ENCODE measurements at regions not wholly inside any gene's neighbourhood (a gene's known extent, or its start where the extent isn't known, plus 50 kb on each side); places are given as distances from the start of the nearest gene placed in this dataset.
"Not testable (repeated sequence)": the region's sequence is repeated elsewhere in the genome, so short reads cannot be mapped to it uniquely, and the experiment has no call there.

DNA sequence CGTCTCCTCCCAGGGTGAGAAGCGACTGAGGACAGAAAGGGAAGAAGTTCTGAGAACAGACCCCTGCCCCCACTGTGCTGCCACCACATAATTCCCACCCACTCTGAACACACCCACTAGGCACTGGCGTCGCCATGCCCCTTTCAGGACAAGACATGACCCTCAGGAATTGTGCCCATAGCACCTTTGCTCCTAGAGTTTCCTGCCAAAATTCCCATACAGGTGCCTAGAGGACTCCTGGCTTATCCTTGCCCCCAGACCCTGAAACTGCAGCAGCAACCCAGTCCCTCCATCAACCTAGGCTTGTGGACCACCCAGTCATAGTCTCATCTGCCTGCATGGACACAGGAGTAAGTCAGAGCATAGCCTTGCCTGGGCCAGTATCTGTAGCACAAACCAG lies 157.7 kb upstream of the ZNF267 start:
- intact Hi-C loops (cut with DNase I): no loop called here
- TF ChIP-seq, protein P1, sequence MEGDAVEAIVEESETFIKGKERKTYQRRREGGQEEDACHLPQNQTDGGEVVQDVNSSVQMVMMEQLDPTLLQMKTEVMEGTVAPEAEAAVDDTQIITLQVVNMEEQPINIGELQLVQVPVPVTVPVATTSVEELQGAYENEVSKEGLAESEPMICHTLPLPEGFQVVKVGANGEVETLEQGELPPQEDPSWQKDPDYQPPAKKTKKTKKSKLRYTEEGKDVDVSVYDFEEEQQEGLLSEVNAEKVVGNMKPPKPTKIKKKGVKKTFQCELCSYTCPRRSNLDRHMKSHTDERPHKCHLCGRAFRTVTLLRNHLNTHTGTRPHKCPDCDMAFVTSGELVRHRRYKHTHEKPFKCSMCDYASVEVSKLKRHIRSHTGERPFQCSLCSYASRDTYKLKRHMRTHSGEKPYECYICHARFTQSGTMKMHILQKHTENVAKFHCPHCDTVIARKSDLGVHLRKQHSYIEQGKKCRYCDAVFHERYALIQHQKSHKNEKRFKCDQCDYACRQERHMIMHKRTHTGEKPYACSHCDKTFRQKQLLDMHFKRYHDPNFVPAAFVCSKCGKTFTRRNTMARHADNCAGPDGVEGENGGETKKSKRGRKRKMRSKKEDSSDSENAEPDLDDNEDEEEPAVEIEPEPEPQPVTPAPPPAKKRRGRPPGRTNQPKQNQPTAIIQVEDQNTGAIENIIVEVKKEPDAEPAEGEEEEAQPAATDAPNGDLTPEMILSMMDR (IDR thresholded peaks at IDR 0.05): no peak
- no peak for ATAC-seq

DNA sequence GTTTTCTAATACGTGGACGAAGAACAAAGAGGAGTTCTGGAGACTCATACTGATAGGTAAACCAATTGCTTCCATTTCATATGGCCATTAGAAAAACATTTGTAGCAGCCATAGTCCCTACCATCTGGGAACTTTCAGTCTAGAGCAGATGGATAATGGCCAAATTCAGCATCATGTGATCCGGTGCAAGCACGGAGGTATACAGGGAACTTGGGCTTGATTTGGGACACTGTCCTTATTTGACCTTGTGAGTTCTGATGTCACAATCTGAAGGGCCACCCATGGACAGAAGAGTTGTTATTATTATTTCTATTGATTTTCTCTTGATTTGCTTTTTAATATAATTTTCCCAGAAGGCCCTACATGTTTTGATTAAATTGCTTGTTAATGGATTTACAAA lies 154.6 kb upstream of the ZNF267 start:
- Histone ChIP-seq H3K27me3 (ENCODE audit: low read depth) (no peaks in the 10 kb centered on the region), H3K4me3 (no peak overlapping the region), H3K36me3 (peaks cover 9% of the 10 kb centered on the region), H3K27ac (no peak overlapping the region), H3K9me3 (peaks cover 4% of the 10 kb centered on the region), H3K4me1 (peaks cover 21% of the 10 kb centered on the region)
- TF ChIP-seq, protein P1 (IDR thresholded peaks at IDR 0.05): no peak
- intact Hi-C loops (cut with DNase I): no loop called here
- no peak for DNase-seq
- no peak for ATAC-seq

More for the DNA sequence above, 157.7 kb upstream of the ZNF267 start:
- Histone ChIP-seq H3K9me3 (peaks cover 4% of the 10 kb centered on the region), H3K27ac (no peak overlapping the region), H3K36me3 (peaks cover 9% of the 10 kb centered on the region), H3K4me1 (peaks cover 25% of the 10 kb centered on the region), H3K27me3 (ENCODE audit: low read depth) (no peaks in the 10 kb centered on the region), H3K4me3 (no peak overlapping the region)
- DNase-seq: no peak

DNA sequence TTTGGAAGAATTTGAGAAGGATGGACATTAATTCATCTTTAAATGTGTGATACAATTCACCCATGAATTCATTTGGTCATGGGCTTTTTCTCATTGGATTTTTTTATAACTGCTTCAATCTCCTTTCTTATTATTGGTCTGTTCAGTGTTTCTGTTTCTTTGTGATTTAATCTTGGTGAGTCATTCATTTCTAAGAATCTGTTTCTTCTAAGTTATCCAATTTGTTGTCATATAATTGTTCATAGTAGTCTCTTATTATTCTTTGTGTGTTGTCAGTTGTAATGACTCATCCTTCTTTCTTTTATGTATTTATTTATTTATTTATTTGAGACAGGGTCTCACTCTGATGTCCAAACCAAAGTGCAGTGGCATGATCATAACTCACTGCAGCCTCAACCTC lies 146.1 kb upstream of the ZNF267 start:
- H3K27ac ChIP-seq: no peak overlapping the region
- peaks cover 37% of the 10 kb centered on the region for H3K9me3 ChIP-seq
- no peaks in the 10 kb centered on the region for H3K27me3 ChIP-seq (ENCODE audit: low read depth)
- ATAC-seq (no peak), DNase-seq (no peak)
- intact Hi-C loops (cut with DNase I): no loop called here
- H3K36me3 ChIP-seq: peaks cover 12% of the 10 kb centered on the region
- no peak overlapping the region for H3K4me3 ChIP-seq
- H3K4me1 ChIP-seq: no peaks in the 10 kb centered on the region
- TF ChIP-seq, protein P1 (IDR thresholded peaks at IDR 0.05): no peak

DNA sequence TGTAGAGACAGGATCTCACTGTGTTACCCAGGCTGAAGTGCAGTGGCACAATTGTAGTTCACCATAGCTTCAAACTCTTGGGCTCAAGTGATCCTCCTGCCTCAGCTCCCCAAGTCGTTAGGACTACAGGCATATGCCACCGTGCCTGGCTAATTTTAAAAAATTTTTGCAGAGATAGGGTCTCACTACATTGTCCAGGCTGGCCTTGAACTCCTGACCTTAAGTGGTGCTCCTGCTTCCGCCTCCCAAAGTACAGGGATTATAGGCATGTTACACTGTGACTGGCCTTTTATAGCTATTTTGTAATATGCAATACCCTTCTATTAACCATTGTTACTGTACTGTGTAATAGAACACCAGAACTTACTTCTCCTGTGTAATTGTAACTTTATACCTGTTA lies 139.3 kb upstream of the ZNF267 start:
- no peak for DNase-seq
- intact Hi-C loops (cut with DNase I): no loop called here
- Histone ChIP-seq H3K4me1 (no peaks in the 10 kb centered on the region), H3K36me3 (peaks cover 14% of the 10 kb centered on the region), H3K27ac (no peak overlapping the region), H3K27me3 (ENCODE audit: low read depth) (no peaks in the 10 kb centered on the region), H3K9me3 (peaks cover 74% of the 10 kb centered on the region), H3K4me3 (no peak overlapping the region)
- ATAC-seq: no peak
- TF ChIP-seq, protein P1 (IDR thresholded peaks at IDR 0.05): no peak

DNA sequence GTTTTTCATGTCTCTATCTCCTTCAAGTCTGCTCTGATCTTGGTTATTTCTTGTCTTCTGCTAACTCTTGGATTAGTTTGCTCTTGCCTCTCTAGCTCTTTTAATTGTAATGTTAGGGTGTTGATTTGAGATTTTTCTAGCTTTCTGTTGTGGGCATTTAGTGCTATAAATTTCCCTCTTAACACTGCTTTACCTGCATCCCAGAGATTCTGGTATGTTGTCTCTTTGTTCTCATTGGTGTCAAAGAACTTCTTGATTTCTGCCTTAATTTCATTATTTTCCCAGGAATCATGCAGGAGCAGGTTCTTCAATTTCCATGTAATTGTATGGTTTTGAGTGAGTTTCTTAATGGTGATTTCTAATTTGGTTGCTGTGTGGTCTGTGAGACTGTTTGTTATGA lies 128.5 kb upstream of the ZNF267 start:
- DNase-seq; ATAC-seq; intact Hi-C loops (cut with DNase I); H3K27me3 ChIP-seq (ENCODE audit: low read depth); H3K4me3 ChIP-seq; H3K27ac ChIP-seq; H3K36me3 ChIP-seq; H3K4me1 ChIP-seq: not testable (repeated sequence)
- peaks cover 94% of the 10 kb centered on the region for H3K9me3 ChIP-seq

DNA sequence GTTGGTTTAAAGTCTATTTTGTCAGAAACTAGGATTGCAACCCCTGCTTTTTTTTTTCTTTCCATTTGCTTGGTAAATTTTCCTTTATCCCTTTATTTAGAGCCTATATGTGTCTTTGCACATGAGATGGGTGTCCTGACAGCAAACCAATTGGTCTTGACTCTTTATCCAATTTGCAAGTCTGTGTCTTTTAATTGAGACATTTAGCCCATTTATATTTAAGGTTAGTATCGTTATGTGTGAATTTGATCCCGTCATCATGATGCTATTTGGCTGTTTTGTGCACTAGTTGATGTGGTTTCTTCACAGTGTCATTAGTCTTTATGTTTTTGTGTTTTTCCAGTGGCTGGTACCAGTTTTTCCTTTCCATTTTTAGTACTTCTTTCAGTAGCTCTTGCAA lies 127.7 kb upstream of the ZNF267 start:
- DNase-seq: no peak
- H3K4me1 ChIP-seq: no peaks in the 10 kb centered on the region
- intact Hi-C loops (cut with DNase I): no loop called here
- TF ChIP-seq, protein P1 (IDR thresholded peaks at IDR 0.05): no peak
- no peak overlapping the region for H3K4me3 ChIP-seq
- no peak overlapping the region for H3K27ac ChIP-seq
- ATAC-seq: no peak
- no peaks in the 10 kb centered on the region for H3K36me3 ChIP-seq
- H3K27me3 ChIP-seq (ENCODE audit: low read depth): no peaks in the 10 kb centered on the region
- peaks cover 94% of the 10 kb centered on the region for H3K9me3 ChIP-seq
